ENCODE measurements at regions not wholly inside any gene's neighbourhood (a gene's known extent, or its start where the extent isn't known, plus 50 kb on each side); places are given as distances from the start of the nearest gene placed in this dataset.

- DNase-seq (ENCODE audit: low spot score), result no peak
- TF ChIP-seq CTCF (IDR thresholded peaks at IDR 0.05; ENCODE audit: extremely low read depth, missing control alignments), result no peak
Measured at GRCh38 chr2:21331625-21332370, 208.0 kb downstream of the TDRD15 start.

- no peak for DNase-seq (ENCODE audit: low spot score)
- TF ChIP-seq CTCF (IDR thresholded peaks at IDR 0.05; ENCODE audit: extremely low read depth, missing control alignments), result no peak
Measured at GRCh38 chr2:21332993-21333625, 209.3 kb downstream of the TDRD15 start.

GRCh38 chr2:21333684-21334083, 209.9 kb downstream of the TDRD15 start:
- no peak for TF ChIP-seq CTCF (IDR thresholded peaks at IDR 0.05; ENCODE audit: extremely low read depth, missing control alignments)
- DNase-seq (ENCODE audit: low spot score), result no peak

- TF ChIP-seq CTCF (IDR thresholded peaks at IDR 0.05; ENCODE audit: extremely low read depth, missing control alignments), result no peak
- DNase-seq (ENCODE audit: low spot score), result no peak
Measured at GRCh38 chr2:21346984-21347383, 223.2 kb downstream of the TDRD15 start.

GRCh38 chr2:21353879-21354679, 230.3 kb downstream of the TDRD15 start:
- no peak for DNase-seq (ENCODE audit: low spot score)
- no peak for TF ChIP-seq CTCF (IDR thresholded peaks at IDR 0.05; ENCODE audit: extremely low read depth, missing control alignments)

GRCh38 chr2:21356086-21356856, 232.5 kb downstream of the TDRD15 start:
- no peak for DNase-seq (ENCODE audit: low spot score)
- no peak for TF ChIP-seq CTCF (IDR thresholded peaks at IDR 0.05; ENCODE audit: extremely low read depth, missing control alignments)

All from GM20000 (cell line).